ENCODE measurements at regions not wholly inside any gene's neighbourhood (a gene's known extent, or its start where the extent isn't known, plus 50 kb on each side); places are given as distances from the start of the nearest gene placed in this dataset.
"Not testable (repeated sequence)": the region's sequence is repeated elsewhere in the genome, so short reads cannot be mapped to it uniquely, and the experiment has no call there.

DNA sequence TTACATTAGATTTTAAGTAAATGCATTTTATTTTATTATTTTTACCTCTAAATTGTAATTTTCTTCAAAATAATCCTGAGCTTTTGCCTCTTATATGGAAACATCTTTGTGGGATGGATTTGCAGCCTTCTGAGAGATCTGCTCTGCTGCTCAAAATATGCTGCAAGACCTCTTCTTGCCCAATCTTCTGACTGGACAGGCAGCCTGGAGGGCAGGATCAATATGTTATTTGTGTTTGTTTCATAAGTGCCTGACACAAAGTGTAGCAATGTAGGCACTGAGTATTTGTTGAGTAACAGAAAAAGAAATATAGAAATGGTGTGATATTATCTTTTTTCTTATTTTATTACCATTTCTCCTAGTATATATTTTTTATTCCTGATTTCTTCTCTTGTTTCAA lies 1106.9 kb downstream of the TMTC2 start:
- no peak for DNase-seq

GRCh38 chr12:83784298-83784890 lies 1097.7 kb downstream of the TMTC2 start:
- DNase-seq: no peak

DNA sequence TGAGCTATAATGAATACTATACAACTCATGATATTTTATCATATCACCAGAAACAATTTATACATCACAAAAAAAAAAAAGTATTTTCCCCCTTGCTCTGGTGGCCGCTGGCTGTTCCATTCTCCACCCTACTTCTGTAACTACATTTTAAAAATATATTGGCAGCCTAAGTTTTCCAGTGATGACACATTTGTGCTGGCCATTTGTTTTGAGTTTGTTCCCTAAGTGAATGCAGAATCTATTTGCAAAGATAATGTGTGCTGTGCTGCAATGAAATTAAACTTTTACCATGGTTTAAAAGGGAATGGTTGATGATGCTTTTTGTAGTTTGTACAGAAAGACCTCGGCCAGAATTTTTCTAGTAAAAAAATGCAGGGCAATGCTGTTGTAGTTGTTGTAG lies 1092.8 kb downstream of the TMTC2 start:
- no peak for DNase-seq

- no peak for DNase-seq
Observed at GRCh38 chr12:83769151-83769550, 1082.4 kb downstream of the TMTC2 start.

DNA sequence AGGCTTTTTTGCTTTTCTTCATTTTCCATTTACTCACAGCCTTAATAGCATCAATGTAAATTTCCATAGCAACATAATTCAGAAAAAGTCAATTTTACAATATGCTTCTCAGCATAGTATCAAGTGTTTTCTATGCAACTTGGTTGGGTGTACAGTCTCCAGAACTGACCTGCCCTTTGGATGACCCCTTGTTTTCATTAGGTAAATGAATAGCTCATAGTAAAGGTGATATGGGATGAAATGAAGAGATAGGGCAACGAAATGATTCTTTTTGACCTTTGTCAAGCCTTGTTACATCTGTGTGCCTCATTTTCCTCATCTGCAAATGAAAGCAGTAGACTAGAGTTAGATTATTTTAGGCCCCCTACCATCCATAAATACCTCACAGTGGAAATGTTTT lies 1081.0 kb downstream of the TMTC2 start:
- no peak for DNase-seq

GRCh38 chr12:83763425-83763824 lies 1076.7 kb downstream of the TMTC2 start:
- no peak for DNase-seq

DNA sequence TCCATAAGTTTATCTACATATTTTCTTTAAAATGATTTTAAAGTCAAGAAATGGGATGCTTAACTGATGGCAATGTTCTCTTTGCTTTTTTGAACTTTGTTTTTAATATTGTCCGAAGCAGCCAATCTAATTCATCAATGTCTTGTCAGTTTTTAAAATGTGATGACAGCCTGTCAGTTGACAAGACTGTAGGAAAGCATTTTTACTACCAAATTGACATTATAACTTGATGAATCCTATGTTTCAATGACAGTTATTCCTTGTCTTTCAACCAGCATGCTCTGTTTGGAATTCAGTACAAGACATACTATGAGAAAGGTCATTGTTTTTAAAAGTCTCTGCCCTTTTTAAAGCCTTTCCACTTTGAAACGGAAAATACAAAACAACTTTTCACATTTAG lies 1073.2 kb downstream of the TMTC2 start:
- no peak for DNase-seq

DNA sequence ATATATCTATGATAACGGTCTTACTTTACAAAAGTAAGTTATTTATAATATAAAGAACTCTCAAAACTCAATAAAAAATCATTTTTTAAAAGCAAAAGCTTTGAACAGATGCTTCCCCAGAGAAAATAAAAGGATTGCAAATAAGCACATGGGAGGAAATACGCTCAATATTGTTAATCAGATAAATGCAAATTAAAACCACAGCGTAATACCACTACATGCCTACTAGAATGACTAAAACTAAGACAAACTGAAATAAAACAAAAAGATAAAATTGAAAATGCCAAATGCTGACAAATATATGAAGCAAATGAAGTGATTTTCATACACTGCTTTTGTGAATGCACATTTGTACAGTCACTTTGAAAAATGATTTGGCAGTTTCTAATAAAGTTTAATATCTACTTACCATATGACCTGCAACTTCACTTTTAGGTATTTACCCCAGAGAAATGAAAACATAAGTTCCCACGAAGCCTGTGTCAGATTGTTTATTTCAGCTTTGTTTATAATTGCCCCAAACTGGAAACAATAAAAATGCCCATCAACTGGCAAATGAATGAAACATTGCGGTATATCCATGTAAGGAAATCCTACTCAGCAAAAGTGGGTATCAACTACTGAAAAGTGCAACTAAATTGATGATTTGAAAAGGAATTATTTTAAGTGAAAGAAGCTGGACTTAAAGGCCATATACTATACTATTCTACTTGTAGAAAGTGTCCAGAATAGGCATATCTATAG lies 1072.4 kb downstream of the TMTC2 start:
- no peak for DNase-seq

DNA sequence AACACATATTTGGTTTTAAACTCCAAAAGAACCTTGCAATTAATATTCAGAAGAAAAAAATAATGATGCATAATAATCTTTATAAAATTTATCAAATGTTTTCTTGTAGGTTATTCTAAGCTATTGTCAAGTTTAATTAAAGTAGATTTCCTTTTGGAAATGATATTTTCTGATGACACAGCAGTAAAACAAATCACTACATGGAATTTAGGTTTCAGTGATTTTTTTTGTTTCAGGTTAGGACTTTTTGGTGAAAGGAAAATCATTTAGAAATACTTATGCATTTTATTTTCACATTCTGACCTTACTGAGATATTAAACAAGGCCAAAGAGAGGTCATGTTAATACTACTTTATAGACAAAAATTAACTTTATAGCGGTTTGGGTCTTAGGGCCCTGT lies 1067.2 kb downstream of the TMTC2 start:
- no peak for DNase-seq

GRCh38 chr12:83753205-83753604 lies 1066.5 kb downstream of the TMTC2 start:
- no peak for DNase-seq

GRCh38 chr12:83739607-83740006 lies 1052.9 kb downstream of the TMTC2 start:
- no peak for DNase-seq

DNA sequence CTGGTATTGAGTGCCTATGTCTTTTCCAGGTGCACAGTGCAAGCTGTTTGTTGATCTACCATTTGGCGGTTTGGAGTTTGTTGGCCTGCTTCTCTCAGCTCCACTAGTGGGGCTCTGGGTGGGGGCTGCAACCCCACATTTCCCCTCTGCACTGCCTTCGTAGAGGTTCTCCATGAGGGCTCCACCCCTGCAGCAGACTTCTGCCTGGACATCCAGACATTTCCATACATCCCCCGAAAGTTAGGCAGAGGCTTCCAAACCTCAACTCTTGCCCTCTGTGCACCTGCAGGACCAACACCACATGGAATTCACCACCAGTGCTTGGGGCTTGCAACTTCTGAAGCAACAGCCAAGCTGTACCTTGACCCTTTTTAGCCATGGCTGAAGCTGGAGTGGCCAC lies 1024.1 kb downstream of the TMTC2 start:
- DNase-seq: no peak

DNA sequence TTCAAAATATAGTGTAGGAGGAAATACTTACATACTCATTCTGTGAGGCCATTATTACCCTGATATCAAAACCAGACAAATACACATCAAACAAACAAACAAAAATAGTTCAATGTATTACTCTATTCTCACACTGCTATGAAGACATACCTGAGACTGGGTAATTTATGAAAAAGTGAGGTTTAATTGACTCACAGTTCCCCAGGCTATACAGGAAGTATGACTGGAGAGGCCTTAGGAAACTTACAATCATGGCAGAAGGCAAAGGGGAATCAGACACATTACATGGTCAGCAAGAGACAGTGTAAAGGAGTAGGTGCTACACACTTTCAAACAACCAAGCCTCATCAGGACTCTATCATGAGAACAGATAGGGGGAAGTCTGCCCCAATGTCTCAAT lies 1023.2 kb downstream of the TMTC2 start:
- no peak for DNase-seq

DNA sequence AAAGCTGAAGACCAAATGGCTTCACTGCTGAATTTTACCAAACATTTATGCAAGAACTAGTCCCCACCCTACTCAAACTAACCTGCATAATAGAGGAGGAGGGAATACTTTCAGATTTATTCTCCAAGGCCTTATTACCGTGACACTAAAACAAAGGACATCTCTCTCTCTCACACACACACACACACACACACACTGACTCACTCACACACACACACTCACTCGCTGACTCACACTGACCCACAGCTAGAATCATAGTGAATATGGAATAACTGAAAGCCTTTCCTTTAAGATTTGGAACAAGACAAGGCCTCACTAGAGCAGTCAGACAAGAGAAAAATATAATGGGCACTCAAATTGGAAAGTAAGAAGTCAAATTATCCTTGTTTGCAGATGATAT lies 1014.1 kb downstream of the TMTC2 start:
- no peak for DNase-seq

DNA sequence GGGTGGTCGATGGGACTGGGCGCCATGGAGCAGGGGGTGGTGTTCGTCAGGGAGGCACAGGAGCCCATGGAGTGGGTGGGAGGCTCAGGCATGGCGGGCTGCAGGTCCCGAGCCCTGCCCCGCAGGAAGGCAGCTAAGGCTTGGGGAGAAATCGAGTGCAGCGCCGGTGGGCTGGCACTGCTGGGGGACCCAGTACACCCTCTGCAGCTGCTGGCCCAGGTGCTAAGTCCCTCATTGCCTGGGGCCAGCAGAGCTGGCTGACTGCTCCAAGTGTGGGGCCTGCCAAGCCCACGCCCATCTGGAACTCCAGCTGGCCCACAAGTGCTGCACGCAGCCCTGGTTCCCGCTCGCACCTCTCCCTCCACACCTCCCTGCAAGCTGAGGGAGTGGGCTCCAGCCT lies 1009.6 kb downstream of the TMTC2 start:
- not testable (repeated sequence) for DNase-seq

DNA sequence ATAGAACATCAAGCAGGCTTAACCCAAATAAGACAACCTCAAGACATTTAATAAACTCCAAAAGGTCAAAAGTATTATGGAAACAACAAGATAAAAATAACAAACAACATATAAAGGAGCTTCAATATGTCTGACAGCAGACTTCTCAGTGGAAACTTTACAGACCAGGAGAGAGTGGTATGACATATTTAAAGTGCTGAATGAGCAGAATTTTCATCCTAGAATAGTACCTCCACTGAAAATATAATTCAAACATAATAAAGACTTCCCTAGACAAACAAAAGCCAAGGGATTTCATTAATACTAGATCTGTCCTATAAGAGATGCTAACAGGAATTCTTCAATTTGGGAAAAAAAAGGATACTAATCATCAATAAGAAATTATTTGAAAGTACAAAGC lies 1005.0 kb downstream of the TMTC2 start:
- no peak for DNase-seq

DNA sequence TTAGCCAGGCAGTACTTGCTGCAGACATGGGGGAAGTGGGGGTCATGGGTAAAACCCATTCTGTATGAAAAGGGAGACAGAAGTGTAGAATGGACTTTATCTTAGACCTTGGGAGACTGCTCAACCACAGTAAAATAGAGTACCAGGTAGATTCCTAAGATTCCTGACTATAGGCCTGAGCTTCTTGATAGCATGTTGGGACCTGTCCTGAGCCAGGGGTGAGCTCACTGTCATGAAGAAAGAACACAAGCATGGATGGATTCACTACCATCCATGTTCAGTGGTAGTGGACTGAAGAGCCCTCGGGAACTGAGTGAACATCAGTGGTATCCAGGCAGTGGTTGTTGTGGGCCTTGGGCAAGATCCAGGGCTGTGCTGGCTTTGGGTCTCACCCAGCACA lies 1003.8 kb downstream of the TMTC2 start:
- DNase-seq: no peak

GRCh38 chr12:83689333-83689732 lies 1002.6 kb downstream of the TMTC2 start:
- DNase-seq: no peak

- DNase-seq: no peak
Observed at GRCh38 chr12:83676781-83677295, 990.1 kb downstream of the TMTC2 start.

DNA sequence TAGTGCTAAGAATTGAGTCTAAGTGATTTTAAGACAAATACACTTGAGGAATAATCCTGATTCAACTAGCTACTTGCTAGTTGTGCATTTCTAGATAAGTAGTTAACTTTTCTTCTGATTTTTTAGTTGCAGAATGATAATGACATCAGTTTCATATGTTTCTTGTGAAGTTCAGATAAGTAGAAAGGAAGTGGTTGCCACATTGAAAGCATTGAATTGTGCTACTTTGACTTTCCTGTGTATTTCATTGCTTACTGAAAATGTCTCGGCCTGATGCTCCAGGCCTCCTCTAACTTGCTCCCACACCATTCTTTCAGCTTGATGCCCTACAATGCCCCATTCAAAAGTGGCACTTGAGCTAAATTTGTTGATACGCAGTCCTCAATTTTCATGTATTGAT lies 980.0 kb downstream of the TMTC2 start:
- DNase-seq: no peak

DNA sequence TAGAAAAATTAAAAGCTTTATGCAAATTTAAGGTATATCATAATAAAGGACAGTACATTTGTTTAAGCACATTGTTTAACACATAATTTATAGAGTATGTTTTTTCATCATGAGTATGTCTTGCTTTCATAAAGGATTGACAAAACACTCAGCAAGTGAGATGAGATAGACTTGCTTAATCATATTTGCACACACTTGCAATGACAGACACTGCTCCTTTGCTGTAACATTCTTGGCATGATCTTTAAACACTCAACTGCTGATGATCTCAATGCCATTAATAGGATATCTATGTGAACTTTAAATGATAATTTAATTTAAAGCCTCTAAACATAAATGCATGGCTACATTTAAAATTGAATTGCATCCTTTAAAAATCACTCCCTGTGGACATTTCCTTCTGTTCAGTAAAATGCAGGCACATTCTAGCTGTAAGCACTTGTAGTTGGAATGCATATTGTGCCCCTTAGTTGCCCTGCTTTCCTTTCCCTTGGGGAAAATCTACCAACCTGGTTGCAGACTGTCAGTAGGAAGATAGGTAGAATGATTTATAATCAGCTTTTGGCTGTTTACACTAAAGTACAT lies 979.0 kb downstream of the TMTC2 start:
- DNase-seq: no peak

DNA sequence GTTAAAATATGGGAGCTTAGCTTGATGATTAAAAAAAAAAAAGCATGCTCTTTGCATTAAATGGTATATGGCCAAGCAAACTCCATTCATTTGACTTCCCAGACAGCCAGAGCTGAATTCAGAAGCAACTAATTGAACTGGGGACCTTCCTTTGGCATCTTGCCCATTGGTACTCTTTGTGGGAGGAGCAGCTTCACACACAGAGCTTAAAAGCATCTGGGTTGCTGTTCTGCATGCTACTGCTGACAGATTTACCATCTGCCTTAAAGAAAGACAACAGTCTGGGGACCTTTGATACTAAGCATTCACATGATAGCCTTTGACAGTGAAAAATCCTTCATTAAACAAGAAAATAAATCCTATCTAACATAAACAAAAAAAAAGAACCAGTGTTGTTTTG lies 977.9 kb downstream of the TMTC2 start:
- DNase-seq: no peak

DNA sequence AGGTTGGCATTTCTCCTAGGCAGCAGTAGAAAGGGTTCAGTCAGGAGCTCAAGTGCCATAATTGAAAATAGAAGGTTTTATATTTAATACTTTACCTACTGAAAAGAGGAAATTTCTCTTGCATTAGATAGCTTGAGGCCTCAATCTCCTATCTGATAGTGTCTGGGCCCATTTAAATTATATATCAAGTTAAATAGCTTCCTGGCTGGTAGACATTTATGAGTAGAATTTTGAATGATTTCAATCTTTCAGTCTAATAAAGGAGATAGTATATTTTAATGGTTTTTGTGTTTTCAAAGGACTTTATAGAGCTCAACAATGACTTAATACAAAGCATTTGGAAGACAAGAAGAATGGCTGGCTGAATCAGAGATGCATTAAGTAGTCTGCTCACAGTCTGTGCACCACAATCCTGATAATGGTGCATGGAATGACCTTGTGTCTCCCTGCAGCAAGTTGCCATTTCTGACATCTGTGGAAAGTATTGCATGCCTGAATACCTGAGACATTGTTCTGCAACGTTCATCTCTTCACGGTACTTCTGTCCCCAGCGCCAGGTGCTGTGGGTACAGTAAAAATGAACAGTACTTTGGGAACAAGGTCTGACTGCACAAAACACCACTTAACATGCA lies 974.1 kb downstream of the TMTC2 start:
- DNase-seq: no peak

DNA sequence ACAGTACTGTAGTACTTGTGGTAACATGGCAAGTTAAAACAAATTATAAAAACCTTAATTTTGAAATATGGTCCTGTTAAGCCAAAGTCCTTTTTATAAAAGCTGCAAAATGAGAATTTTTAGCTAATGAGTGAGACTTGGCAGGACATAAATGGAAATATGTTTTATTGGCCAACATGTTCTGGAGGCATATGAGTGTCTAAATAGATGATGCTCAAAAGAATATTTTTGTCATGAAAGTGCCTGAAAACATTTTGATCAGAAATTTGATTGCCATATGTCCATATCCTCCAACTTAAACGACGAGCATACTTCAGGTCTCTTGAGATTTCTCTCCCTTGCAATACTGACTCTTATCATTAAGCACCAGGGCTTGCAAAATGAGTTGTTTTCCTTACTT lies 972.6 kb downstream of the TMTC2 start:
- DNase-seq: no peak

Data from kidney glomerular epithelial cell (primary cell).